ENCODE measurements at regions not wholly inside any gene's neighbourhood (a gene's known extent, or its start where the extent isn't known, plus 50 kb on each side); places are given as distances from the start of the nearest gene placed in this dataset.
A peak's percentile ranks its signal among the peaks of the same experiment; 100 is the strongest.

GRCh38 chr12:124236625-124237031, 58.3 kb upstream of the RFLNA start:
- H3K4me3 ChIP-seq (ENCODE audit: control insufficient read depth, low read depth, low read length): no peak overlapping the region
- TF ChIP-seq CTCF (conservative IDR thresholded peaks at IDR 0.05; ENCODE audit: control insufficient read depth, insufficient read depth, low read depth, low read length): no peak
- DNase-seq (ENCODE audit: low read depth): peak; percentile 49

GRCh38 chr12:124238886-124239285, 56.0 kb upstream of the RFLNA start:
- no peak for TF ChIP-seq CTCF (conservative IDR thresholded peaks at IDR 0.05; ENCODE audit: control insufficient read depth, insufficient read depth, low read depth, low read length)
- no peak overlapping the region for H3K4me3 ChIP-seq (ENCODE audit: control insufficient read depth, low read depth, low read length)
- DNase-seq (ENCODE audit: low read depth): no peak

GRCh38 chr12:124240493-124240892, 54.4 kb upstream of the RFLNA start:
- H3K4me3 ChIP-seq (ENCODE audit: control insufficient read depth, low read depth, low read length): no peak overlapping the region
- TF ChIP-seq CTCF (conservative IDR thresholded peaks at IDR 0.05; ENCODE audit: control insufficient read depth, insufficient read depth, low read depth, low read length): no peak
- DNase-seq (ENCODE audit: low read depth): peak; percentile 15

GRCh38 chr12:124241776-124242528, 52.9 kb upstream of the RFLNA start:
- H3K4me3 ChIP-seq (ENCODE audit: control insufficient read depth, low read depth, low read length): no peak overlapping the region
- no peak for TF ChIP-seq CTCF (conservative IDR thresholded peaks at IDR 0.05; ENCODE audit: control insufficient read depth, insufficient read depth, low read depth, low read length)
- no peak for DNase-seq (ENCODE audit: low read depth)

- no peak overlapping the region for H3K4me3 ChIP-seq (ENCODE audit: control insufficient read depth, low read depth, low read length)
- no peak for TF ChIP-seq CTCF (conservative IDR thresholded peaks at IDR 0.05; ENCODE audit: control insufficient read depth, insufficient read depth, low read depth, low read length)
- DNase-seq (ENCODE audit: low read depth): no peak
Observed at GRCh38 chr12:124242529-124243065, 52.3 kb upstream of the RFLNA start.

GRCh38 chr12:124243936-124244335, 51.0 kb upstream of the RFLNA start:
- no peak for TF ChIP-seq CTCF (conservative IDR thresholded peaks at IDR 0.05; ENCODE audit: control insufficient read depth, insufficient read depth, low read depth, low read length)
- no peak overlapping the region for H3K4me3 ChIP-seq (ENCODE audit: control insufficient read depth, low read depth, low read length)
- DNase-seq (ENCODE audit: low read depth): no peak
